Hematopoietic multipotent progenitor cell (in vitro differentiated cells): ENCODE measurements at regions not wholly inside any gene's neighbourhood (a gene's known extent, or its start where the extent isn't known, plus 50 kb on each side); places are given as distances from the start of the nearest gene placed in this dataset.
"Not testable (repeated sequence)": the region's sequence is repeated elsewhere in the genome, so short reads cannot be mapped to it uniquely, and the experiment has no call there.

Experiments
- DNase-seq, 3 donors: peaks; one replicate each; pipeline ENCODE4 v3.0.0-alpha.2; 2011 to 2015; ENCODE audit warnings: low read depth in 2 of 3, low spot score in 2 of 3

DNA sequence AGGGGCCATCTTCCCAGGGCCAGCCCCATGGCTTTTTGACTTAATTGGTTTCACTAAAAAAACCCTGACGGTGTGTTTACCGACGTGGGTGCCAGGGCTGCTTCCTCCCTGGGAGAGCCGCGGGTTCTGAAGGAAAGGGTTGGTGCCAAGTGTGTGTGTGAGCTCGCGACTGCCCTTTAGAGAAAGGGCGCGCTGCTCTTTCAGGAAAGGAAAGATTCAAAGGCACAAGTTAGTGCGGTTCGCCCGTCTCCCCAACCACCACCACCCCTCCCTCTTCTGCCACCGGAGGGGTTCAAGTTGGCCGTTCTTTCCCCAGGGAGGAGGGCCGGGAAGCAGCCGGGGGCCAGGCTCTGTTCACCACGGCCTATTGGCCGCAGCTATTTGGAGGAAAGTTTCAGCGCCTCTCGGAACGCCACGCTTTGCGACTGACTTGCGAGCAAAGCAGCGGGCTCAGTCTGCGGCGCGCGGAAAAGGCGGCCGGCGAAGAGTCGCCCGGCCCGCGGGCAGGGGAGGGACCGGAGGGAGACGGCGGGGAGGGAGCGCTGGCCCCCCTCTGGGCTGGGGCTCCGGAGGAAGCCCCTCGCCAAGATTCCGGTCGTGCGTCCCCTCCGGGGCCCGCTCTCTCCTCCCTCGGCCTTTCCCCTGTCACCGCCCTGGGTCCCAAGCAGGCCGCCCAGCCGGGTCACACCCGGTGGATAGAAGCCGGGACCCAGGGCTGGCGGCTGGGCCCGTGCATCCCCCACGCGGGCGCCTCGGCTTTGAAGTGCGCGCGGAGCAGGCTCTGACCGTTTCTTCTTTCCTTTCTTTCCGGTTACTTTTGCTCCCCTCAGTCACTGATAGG lies 165.9 kb upstream of the PPP1R3A start:
- DNase-seq = peak in 2 of 3 donors; percentile 29 to 31

- peak in 1 of 3 donors; percentile 51 for DNase-seq
These were observed 165.2 kb upstream of the PPP1R3A start for GRCh38 chr7:114084002-114084471.

DNA sequence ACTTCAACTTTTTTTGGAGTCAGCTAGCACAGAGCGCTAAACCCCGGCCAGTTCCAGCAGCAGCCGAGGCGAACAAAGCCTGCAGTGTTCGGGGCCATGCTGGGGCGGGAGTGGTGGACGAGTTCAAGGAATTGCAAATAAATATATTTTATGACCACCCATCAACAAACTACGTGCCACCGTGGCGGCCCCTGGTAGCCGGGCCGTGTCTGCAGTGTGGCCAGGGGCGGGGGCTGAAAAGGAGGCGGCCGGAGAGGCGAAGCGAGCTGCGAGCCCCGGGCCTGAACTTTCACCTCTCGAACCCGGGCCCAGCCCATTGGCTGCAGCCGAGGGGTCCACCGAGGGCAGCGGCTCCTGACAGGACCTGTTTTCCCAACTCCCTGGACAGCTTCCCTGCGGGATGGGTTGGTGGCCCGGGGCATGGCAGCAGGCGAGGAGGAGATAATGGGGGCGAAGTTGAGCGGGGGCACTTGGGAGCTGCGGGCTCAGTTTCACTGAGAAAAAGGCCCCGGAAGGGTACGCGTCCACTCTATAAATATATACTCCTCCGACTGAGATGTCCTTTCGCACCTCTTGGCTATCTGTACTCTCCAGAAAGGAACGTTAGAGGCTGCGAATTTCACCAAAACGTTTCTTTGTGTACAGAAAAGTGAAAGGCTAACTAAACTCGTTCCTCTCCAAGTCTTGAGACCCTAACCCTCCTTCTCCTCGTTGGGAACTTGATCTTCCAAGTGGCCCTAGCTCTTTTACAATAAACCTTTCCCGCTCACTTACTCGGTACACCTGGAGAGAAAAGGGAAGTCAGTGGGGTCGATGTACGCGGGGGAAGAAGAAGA lies 164.6 kb upstream of the PPP1R3A start:
- peak in 2 of 3 donors; percentile 28 to 44 for DNase-seq

DNA sequence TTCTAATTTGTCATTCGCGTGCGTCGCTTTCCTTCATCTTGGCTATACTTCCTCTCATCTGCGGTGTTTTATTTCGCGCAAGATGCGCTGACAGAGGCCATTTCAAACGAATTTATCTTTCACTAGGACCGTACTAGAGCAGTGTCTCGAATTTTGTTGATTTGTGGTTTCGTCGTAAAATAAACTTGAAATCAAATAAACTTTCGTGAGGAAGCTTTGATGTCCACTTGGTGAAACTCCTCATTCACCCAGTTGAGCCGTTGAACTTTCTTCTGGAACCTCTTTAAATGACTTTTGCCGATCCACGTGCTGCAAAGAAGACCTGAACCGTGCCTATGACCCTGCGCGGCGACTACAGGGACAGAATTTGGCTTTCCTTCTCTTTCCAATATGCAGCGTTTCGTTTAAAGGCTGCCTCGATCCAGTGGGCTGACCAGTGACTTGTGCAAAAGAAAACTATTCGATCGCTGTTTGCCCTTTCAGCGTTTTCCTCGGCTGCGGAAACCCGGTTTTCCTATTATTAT lies 163.9 kb upstream of the PPP1R3A start:
- DNase-seq = peak in 2 of 3 donors; percentile 41 to 47

- DNase-seq = peak in 2 of 3 donors; percentile 68 to 84
These were observed 163.0 kb upstream of the PPP1R3A start for GRCh38 chr7:114081606-114082425.

- DNase-seq = not testable (repeated sequence)
These were observed 158.3 kb upstream of the PPP1R3A start for GRCh38 chr7:114077158-114077524.

- DNase-seq = not testable (repeated sequence)
These were observed 157.8 kb upstream of the PPP1R3A start for GRCh38 chr7:114076392-114077157.

GRCh38 chr7:114073701-114074100 lies 154.9 kb upstream of the PPP1R3A start:
- peak in 2 of 3 donors; percentile 43 to 84 for DNase-seq

GRCh38 chr7:114070246-114070645 lies 151.4 kb upstream of the PPP1R3A start:
- no peak for DNase-seq

GRCh38 chr7:114062810-114063209 lies 144.0 kb upstream of the PPP1R3A start:
- no peak for DNase-seq

DNA sequence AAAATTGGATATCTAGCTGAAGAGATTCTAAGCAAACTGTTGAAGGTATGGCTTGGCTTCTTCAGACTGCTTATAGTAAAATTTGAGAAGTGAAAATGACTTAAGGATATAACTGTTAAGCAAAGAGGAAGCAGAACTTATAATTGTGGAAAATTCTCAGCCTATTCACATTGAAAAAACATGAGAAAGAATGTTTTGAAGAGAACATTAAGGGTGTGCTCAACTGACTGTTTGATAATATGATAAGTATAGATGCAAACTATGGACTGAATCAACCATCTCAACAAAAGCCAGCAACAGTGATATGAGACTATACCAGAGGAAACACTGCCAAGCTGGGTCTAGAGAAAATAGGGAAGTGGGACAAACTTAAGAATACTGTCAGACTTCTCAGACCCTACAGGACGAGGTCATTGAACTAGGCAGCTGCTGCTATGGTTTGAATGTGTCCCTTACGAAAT lies 133.1 kb upstream of the PPP1R3A start:
- DNase-seq = peak in 2 of 3 donors; percentile 28 to 79

DNA sequence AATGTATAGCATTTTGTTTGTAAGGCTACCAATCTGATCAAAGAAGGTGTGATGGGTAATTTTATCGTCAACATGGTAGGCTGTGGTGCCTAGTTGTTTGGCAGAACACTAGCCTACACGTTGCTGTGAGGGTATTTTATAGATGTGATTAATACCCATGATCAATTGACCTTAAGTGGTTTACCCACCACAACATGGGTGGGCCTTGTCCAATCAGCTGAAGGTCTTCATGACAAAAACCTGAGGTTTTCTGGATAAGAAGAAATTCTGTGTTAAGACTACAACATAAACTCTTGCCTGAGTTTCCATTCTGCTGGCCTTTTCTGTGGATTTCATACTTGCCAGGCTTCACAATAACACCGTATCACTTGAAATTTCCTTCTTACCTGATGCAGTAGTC lies 131.8 kb upstream of the PPP1R3A start:
- DNase-seq = no peak

GRCh38 chr7:114048386-114049235 lies 129.8 kb upstream of the PPP1R3A start:
- peak in 1 of 3 donors; percentile 8 for DNase-seq

DNA sequence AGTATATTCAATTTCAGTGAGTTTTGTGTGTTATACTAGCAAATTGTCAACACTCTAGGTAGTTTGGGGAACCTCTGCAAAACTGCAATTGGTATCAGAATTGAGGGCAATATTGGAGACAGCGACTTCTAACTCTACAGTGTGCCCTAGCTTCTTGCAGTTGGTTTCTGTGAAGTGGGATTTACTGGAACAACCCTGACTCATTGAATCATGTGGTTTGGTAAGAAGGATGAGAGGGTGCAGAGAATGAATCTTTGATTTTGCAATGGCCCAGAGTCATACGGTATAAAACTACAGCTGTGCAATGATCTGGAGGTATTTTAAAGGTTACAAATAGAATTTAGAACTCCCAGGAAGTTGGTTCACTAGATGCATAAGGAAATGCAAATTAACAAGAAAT lies 129.1 kb upstream of the PPP1R3A start:
- no peak for DNase-seq

DNA sequence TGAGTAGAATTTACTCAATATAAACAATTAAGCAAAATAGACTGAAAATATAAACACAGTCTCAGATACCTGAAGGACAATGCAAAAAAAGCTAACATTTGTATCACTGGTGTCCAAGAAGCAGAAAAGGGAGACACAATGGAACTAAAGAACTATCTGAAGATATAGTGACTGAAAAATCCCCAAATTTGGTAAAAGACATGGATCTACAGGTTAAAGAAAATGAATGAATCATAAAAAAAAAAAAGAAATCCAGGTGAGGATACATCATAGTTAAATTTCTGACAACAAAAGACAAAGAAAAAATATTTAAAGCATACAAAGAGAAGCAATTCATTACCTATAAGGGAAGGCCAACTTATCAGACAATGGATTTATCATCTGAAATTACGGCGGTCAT lies 114.7 kb upstream of the PPP1R3A start:
- no peak for DNase-seq

DNA sequence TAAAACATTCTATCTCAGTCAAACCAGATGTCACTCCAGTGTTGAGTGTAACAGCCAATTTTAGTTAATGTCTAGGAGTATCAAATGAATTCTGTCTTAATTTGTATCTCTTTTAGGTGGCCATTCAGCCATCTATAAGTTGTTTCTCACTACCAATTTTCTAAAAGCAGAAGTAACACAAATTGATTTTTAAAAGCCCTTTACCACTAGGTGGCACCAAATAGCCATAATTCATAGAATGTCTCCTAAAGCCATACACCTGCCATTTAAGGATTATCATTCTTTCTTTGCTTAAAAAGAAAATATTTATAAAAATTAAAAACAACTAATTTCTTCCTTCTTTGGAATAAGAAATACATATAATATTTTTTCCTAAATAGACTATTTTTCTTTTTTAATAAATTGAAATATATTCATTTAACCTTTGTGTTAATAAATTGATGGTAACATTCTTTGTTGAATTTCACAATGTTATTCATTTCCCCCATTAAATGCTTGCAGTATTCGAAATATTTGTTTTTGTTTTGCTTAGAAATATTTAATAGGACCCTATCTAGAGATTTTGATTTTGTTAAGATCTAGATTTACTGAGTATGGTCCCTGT lies 107.8 kb upstream of the PPP1R3A start:
- peak; percentile 25 to 89 (median 56) for DNase-seq

GRCh38 chr7:114021135-114021534 lies 102.3 kb upstream of the PPP1R3A start:
- DNase-seq = no peak

DNA sequence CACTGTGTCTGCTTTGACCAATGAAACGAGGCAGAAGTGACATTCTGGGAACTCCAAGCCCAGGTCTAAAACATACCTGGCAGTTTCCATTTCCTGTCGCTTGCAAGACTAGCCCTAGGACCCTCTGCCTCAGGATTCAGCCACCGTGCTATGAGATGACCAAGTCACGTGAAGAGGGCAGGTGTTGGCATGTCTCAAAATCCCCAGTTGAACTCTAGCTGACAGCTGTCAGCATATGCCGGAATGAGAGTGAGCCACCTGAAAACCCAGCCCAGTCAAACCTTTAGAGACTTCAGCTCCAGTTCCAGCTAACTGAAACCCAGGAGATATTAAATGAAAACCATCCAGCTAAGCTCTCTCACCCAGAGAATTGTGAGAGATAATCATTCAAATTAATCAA lies 89.9 kb upstream of the PPP1R3A start:
- no peak for DNase-seq
